NCI-H226 (cell line): ENCODE measurements at regions not wholly inside any gene's neighbourhood (a gene's known extent, or its start where the extent isn't known, plus 50 kb on each side); places are given as distances from the start of the nearest gene placed in this dataset.
A peak's percentile ranks its signal among the peaks of the same experiment; 100 is the strongest.

ENCODE experiments used
- DNase-seq: peaks from one replicate; pipeline ENCODE4 v3.0.0-alpha.2; 2015

DNA sequence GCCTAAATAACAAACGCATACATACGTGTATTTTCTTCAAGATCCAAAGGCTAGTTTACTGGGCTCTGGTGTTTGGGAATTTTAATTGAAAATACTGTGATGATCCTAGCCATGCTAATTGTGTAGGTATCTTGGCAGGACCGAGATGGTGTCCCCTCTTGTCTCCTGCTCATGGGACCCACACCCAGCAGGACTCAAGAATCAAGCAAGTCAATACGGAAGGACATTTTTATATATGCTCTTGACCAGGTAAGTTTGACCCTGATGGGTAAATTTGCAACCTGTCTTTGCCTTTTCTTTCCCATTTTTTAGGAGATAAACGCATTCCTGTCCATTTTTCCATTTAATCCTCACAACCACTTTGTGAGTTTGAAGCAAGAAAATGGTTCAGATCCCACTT lies 111.8 kb upstream of the MYCN start:
- DNase-seq, result no peak

DNA sequence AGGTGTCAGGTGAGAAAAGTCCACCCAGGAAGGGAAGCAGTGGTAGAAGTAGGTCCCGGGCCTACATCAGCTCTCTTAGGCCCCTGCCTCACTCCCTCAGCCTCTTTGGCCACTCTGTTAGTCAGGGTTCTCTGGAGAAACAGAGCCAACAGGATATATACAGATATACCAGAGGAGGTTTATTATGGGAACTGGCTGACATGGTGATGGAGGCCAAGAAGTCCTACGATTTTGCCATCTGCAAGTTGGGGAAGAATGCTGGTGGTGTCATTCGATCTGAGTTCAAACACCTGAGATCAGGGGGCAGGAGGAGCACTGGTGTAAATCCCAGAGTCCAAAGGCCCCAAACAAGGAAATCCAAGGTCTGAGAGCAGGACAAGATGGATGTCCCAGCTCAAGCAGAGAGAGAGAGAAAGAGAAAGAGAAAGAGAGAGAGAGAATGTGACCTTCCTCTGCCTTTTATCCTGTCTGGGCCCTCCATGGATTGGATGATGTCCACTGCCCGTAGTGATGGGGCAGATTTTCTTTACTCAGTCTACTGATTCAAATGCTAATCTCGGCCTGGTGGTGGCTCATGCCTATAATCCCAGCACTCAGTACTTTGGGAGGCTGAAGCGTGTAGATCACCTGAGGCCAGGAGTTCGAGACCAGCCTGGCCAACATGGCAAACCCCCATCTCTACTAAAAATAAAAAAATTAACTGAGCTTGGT lies 111.1 kb upstream of the MYCN start:
- DNase-seq, result no peak

DNA sequence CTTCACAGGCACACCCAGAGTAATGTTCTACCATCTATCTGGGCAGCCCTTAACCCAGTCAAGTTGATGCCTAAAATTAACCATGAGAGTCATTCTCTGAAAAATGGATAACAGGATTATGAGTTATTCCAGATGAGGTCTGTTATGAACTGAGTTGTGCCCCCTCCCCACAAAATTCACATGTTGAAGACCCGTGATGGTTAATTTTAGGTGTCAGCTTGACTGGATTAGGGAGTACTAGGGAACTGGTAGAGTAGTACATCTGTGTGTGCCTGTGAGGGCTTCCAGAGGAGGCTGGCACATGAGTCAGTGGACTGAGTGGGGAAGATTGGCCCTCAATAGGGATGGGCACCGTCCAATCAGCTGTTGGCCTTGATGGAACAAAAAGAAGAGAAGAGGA lies 110.4 kb upstream of the MYCN start:
- DNase-seq, result no peak

DNA sequence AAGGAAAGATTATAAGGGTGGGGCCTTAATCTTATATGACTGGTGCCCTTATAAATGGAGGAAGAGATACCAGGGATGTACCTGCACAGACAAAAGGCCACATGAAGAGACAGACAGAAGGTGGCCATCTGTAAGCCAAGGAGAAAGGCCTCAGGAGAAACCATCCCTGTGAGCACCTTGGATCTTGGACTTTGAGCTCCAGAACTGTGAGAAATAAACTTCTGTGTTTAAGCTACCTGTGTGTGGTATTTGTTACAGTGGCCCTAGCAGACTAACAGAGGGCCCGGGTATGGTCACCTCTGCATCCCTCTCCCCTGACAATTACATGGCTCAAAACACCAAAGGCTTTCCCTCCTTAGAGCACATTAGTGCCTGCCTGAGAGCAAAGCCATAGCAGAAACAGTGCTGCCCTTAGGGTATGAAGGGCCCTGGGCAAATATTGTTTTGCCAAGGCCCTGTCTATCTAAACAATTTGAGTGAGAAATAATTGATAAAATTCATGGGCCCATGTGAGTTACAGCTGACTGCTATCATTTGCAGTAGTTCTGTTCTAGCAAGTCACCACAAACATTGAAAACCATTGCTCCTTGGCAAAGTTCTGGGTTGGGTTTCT lies 109.3 kb upstream of the MYCN start:
- no peak for DNase-seq

DNA sequence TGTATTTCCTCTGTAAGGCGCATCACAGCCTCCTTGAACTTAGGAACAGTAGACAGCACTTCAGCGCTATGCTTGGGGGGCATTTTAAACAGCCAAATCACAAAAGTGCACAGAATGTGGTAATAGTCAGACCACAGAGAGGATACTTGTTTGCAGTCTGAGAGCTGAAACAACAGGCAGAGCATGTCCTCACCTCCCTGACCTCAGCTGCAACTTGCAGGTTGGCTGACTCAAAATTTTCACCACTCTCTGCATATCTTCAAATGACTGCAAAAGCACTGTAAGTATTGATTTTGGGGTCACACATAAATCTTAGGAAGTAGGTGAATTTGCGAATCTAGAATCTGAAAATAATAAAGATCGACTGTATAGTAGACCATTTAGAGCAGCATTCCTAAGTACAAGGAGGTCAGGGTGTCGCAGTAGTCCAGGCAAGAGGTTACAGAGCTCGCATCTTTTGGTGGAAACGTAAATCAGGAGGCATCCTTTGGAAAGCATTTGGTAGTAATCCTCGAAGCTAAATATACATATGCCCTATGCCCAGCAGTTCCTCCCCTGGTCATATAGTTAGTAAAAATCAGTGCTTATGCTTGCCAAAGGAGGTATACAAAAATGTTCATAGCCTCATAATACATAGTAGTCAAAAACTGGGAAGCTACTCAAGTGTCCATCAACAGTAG lies 108.2 kb upstream of the MYCN start:
- DNase-seq, result no peak

DNA sequence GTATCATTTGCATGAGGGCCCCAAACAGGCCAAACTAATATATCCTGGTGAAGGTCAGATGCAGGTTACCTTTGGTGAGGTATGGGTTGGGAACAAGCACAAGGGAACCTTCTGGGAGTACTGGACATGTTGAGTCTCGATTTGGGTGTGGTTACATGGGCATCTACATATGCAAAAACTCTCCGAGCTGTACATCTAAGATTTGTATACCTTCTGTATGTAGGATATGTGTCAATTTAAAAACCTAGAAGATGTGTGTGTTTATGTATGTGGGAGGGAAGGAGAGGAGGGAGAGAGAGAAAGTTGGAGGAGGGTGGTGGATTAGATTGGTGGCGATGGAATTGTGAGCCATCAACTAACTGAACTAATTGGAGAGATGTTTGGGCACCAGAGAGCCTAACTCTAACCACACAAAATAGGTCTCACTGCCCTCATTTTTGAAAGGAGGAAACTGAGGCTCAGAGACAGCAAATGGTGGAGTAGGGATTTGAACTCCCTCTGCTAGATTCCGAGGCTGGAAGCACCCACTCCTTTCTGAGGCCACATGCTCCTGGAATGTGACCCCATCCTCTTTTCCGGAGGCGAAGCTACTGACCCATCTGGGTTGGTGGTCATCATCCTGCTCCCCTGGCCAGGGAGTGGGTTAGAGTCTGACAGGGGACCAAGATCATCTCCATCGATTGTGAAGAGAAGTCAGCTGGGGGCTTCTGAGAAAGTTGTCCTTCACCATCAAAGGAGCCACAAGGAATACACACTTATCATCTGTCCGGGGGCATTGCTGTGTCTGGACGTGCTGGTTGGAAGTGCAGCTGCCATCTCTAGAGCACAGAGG lies 107.3 kb upstream of the MYCN start:
- no peak for DNase-seq

DNA sequence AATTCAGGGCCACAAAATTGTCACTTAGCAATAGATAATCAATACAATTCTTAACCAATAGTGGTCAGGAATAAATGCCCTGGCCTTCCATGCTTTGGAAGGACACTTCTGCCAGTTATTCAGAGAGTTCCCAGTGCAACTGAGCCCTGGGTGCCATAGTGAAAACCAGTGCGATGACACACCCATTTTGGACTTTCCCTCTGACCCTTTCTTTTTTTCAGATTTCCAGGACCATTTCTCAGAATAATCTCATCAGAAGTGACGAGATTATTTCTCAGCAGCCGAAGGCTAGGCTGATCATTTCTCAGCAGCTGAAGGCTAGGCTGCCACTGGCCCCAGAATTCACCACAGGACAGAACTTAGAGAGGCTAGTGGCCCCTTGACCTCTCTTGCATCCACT lies 106.6 kb upstream of the MYCN start:
- no peak for DNase-seq

DNA sequence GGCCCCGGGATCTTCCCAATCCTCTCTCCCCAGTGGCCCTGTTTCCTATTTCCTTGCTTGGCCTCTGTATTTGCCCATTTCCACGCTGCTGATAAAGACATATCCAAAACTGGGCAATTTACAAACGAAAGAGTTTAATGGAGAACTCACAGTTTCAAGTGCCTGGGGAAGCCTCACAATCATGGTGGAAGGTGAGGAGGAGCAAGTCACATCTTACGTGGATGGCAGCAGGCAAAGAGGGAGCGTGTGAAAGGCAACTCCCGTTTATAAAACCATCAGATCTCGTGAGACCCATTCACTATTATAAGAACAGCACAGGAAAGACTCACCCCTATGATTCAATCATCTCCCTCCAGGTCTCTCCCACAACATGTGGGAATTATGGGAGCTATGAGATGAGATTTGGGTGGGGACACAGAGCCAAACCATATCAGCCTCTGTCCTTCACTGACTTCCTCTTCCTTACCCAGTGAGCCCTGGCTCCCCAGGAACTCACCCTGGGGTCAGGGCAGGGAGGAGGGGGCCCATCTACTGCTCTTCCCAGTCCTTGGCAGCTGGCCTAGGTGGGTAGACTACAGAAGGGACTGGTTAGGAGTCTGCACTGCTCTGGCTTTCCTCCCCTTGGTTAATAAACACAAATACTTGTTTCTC lies 105.8 kb upstream of the MYCN start:
- DNase-seq, result no peak

DNA sequence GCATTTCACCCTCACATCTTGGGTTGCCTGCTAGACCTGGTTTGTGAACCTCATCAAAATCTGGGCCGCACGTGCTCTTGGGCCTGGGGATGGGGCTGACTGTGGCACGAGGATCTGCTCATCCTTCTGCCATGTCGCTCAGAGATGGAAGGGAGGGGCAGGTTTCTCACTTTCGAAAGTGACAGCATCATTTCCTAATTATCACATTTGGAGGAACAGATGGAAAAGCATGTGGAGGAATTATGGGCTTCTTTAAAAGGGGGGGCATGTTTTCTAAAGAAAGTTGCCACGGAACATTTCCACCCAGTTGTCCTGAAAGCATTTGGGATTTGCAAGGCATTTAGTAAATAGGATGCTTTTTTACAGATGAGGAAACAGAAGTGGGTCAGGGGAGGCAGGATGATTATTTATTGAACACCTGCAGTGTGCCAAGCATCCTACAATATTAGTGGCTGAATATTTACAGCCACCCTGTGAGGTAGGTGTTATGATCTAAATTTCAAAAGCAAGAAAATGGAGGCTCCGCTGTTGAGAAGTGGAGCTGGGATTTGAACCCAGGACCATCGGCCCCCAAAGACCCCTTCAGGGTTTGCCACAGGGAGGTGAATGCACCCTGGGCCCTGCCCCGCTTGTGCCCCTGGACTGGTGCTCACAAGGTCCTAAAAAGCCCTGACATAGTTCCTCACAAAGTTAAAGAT lies 104.2 kb upstream of the MYCN start:
- no peak for DNase-seq

DNA sequence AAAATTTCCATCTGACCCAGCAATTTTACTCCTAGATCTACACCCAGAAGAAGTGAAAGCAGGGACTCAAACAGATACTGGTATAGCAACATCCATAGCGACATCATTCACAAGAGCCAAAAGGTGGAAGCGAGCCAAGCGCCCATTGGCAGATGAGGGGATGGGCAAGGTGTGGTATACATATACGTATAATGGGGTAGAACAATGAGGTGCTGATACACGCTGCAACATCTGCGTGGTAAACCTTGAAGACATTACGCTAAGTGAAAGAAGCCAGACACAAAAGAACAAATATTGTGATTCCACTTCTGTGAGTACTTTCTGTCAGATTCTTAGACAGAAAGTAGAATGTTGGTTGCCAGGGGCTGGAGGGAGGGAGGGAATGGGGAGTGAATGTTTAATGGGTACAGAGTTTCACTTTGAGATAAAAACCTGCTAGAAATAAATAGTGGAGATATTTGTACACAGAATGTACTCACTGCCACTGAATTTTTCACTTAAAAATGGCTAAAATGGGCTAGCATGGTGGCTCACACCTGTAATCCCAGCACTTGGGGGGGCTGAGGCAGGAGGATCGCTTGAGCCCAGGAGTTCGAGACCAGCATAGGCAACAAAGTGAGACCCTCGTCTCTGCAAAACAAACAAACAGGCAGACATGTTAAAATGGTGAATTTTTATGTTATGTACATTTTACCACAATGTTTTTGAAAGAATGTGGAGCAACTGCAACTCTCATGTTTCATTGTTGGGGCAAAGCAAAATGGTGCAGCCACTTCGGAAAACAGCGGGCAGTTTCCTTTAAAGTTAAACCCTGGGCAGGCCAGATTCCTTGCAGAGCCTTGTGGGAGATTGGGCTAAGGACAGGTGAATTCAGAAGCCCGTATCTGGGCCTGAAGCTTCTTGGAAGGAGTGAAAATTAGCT lies 103.4 kb upstream of the MYCN start:
- no peak for DNase-seq

DNA sequence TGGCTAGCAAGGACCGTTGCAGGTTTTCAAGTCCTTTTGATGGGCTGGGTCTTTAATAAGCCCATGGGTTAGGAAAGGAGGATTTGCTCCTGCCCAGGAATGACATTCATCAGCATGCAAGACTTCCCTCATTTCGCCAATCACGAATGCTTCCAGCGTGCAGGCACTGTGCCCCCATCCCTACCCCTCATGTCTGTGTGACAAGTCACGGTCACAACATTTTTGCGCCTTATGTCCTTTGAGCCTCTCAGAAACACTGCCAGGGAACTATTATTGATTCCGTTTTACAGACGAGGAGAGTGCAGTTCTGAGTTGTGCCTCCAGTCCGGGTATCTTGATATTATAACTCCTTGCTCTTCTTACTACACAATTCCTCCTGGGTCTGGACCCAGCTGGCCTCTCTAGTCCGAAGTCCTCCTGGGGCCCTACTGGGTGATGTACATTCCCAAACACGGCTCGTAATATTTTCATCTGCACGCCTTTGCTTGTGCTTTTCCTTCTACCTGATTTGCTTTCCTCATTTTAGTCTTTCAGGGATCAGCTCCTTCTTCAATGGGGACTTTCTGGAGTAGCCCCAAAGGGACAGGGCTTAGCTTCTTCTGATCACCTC lies 101.8 kb upstream of the MYCN start:
- DNase-seq, result no peak

DNA sequence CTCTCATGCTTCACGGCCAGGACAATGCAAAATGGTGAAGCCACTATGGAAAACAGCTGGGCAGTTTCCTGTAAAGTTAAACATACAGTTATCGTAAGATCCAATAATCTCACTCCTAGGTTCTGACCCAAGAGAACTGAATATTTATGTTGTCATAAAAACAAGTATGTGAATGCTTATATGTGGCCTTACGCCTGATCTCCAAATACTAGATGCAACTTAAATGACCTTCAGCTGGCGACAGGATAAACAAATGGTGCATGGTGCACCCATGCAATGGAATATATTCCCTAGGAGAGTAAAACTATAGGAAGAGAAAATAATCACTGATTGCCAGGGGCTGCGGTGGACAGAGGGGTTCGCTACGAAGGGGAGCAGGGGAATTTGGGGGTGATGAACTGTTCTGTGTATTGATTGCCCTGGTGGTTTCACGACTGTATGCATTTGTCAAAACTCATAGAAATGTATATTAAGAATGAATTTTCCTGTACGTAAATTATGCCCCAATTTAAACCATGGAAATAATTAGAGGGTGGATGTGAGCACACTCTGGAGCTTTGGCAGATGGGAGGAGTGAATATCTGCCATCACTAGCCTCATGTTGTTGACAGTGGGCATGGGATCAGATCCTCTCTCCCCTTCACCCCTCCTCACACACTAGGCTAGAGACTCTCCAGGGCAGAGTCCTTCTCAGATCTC lies 100.8 kb upstream of the MYCN start:
- DNase-seq, result no peak

DNA sequence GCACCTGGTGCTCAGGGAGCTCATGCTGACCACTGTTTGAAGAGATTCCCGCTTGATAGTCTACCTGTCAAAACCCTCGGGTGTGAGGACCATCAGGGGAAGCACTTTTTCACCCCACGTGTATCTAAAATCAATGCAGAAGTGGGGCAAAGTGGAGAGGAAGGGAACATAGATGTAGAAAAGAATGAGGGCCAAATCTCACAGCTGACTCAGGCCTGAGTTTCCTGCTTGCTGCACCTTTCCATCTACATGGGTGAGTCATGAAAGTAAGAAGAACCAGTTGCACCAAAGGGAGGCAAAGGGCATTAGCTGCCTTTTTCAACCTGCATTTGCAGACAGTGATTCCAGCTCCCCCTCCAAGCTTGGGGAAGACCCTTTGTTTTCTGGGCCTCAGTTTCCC lies 100.2 kb upstream of the MYCN start:
- DNase-seq, result peak; percentile 54

DNA sequence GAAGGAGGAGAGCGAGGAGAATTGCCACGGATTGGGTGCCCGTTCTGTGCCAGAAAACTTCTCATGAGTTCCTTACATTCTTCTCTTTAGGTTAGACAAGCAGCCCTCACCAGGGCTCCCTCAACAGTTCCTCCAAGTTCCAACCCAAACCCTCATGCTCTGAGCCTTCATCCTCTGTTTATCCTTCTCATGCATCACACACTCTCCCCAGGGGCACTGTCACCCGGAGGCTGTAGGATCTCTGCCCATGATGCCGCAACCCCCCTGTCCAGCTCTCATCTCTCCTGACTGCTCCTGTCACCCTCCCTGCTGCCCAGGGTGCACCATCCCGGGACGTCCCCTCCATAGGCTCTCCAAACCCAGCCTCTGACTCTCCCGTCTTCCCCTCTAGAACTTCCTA lies 99.4 kb upstream of the MYCN start:
- no peak for DNase-seq

DNA sequence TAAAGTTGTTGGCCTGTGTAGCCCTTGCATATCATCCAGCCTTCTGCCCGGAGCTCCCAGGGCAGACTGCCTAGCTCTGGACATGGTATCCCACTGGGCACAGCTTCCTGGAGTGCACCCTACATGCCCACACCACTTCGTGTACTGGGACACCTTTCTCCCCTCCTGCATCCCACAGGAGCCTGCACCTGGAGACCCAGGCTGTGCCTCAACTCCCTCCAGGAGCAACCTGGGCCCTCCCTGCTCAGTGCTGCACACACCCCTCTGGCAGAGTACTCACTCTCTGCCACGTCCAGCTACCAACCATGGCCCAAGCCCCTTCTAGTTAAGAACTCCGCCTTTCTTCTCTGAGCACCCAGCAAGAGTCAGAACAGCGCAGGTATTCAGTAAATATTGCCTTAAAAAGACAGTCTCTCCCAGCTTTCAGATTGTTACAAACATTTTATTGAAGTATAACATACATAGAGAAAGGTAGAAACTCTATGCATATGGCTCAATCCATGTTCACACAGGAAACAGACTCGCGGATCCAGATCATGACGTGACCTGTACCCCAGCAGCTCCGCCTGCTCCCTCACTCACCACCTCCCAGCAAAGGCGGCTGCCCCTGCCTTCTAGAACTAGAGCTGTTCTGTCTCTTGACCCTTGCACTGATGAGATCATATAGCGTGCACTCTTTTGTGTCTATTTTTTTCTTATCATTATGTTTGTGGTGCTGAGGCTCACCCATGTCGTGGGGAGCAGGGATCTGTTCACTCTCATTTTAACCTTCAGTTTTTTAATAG lies 98.4 kb upstream of the MYCN start:
- DNase-seq, result no peak

DNA sequence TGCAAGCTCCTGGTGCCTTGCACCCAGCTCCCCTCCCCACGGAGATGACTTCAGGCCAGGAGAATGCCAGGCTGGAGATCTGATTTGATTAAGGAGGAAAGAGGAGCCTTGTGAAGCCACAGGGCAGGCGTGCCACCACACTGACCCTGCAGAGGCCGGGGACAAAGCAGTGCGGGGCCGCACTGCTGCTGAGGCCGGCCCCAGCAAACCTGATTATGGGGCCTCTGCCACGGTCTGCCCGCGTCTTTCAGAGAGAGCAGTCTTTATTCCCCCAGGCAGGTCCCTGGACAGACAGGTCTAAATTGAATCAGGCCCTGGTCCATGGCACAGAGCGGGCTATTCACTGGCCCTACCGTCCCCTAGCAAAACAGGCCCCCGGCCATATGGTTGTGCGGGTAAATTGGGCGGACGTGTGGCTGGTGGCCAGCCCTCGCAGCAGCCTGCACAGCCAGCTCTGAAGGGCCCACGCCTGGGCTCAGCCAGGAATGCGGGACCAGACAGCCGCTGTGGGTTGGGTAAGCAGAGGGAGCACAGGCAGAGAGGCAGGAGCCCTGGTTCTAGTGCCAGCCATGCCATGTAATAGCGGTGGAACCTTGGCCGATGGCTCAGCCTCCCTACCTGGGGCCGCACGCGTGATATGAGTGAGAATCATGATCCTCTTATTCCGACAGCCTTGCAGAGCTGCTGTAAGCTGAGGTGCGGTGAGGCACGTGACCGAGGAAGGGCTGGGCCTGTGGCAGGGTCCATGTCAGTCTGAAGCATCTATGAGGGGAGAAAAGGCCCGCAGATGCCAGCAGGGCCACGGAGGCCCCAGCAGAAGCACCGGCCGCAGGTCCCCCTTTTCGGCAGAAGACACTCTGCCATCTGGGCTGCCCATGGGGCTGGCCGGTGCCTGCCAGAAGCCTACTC lies 97.3 kb upstream of the MYCN start:
- DNase-seq, result no peak

DNA sequence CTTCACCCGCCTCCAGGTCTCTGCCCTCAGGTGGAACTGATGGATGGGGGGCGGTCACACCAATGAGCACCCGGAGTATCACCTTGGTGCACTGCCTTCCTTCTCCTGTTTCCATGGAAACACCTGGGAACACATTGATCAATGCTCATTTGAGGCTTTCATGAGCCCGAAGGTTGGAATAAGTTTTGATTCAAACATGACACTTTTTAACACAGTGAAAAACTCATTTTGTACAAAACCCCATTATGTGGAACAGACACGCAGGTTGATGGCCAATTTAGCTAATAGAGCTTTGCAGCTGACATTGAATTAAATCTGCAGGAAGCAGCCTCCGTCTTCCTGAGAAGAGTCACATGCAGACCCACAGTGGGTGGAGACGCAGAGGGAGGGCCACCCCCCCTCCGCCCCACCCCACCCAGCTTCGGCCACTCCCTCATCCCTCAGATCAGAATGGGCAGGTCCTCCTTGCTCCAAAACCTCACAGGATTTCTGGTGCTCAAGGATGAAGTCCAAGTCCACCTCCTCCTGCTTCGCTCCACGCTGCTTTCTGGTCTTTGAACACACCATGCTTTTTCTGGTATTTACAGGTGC lies 96.0 kb upstream of the MYCN start:
- no peak for DNase-seq

DNA sequence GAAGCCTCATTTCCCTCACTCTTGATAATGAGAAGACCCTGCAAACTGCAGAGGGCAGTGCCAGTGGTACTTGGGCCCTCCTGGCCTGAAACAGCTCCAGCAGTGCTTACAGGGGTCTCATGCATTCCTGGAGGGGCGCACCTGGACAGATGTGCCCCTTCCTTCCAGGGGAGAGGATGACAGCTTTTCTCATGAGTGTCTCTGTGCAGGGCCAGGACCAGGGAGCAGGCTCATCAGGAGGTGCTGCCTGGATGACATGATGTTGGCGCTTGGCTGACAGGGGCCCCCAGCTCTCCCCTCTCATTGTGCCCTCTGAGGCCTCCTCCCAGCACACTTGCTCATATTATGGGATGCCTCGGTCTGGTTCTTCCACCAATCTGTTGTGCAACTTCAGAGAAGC lies 95.1 kb upstream of the MYCN start:
- DNase-seq, result no peak
